Activated T-cell treated with anti-CD3 and anti-CD28 coated beads, Interleukin-2, amount 50 U/mL, for 4 hours (primary cell): ENCODE measurements at regions not wholly inside any gene's neighbourhood (a gene's known extent, or its start where the extent isn't known, plus 50 kb on each side); places are given as distances from the start of the nearest gene placed in this dataset.
"Not testable (repeated sequence)": the region's sequence is repeated elsewhere in the genome, so short reads cannot be mapped to it uniquely, and the experiment has no call there.

ENCODE experiments used
- ATAC-seq, 2 donors: fragments of 200-7000 bp; cut with Tn5 transposase; one replicate each; pipeline ENCODE4 v1.10.0; 2021
- DNase-seq: peaks from one replicate; pipeline ENCODE4 v3.0.0-alpha.2; 2020
- H3K27me3 Mint-ChIP-seq: one replicate; pipeline ENCODE4 v1.8.0; 2021; ENCODE audit warnings: low read depth, mixed read lengths
- H3K36me3 Mint-ChIP-seq: one replicate; pipeline ENCODE4 v1.8.0; 2022; ENCODE audit warnings: mixed read lengths; ENCODE audit not compliant: insufficient read depth
- H3K4me1 Mint-ChIP-seq: one replicate; pipeline ENCODE4 v1.8.0; 2021; ENCODE audit warnings: low read depth, mixed read lengths
- H3K4me3 Mint-ChIP-seq: one replicate; pipeline ENCODE4 v1.8.0; 2021; ENCODE audit warnings: mild to moderate bottlenecking, moderate library complexity, mixed read lengths
- H3K9me3 Mint-ChIP-seq: one replicate; pipeline ENCODE4 v1.8.0; 2021; ENCODE audit warnings: mixed read lengths

DNA sequence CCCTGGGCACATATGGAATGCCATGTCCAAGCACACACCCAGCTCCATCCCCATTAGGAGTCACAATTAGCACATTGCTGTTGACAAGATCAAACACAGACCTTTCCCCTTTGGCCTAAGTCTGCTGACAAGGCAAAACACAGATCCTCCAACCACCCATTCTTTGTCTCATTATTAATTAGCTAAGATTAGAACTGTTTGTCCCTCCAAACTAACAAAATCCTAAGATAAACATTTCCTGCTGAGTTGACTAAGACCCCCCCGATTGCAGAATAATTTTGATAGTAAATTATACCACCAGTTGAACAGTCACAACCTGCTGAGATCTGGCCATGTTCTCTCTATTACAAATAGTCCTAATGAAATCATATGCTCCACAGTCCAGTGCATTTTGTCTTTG lies 186.7 kb downstream of the SPATA31A1 start:
- not testable (repeated sequence) for DNase-seq, H3K36me3 Mint-ChIP-seq, ATAC-seq, H3K9me3 Mint-ChIP-seq, H3K4me1 Mint-ChIP-seq, H3K4me3 Mint-ChIP-seq, H3K27me3 Mint-ChIP-seq

DNA sequence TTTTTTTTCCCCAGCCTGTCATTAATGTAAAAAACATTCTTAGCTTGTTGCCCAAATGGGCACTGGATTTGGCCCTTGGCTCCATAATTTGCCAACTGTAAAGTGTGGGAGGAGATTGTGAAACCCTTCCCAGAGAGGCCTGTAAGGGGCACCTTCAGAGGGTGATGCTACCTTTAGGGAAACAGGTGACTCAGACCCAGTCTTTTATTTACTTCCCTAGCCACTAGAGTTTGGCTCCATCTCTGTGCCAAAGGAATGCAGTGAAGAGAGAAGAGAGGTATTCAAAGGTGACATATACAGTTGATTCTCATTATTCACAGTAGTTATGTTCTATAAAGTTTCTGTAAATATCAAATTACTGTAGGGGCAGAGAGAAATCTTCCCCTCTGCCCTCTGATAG lies 189.6 kb downstream of the SPATA31A1 start:
- H3K4me3 Mint-ChIP-seq, H3K9me3 Mint-ChIP-seq, H3K27me3 Mint-ChIP-seq, DNase-seq, H3K36me3 Mint-ChIP-seq, H3K4me1 Mint-ChIP-seq, ATAC-seq: not testable (repeated sequence)

DNA sequence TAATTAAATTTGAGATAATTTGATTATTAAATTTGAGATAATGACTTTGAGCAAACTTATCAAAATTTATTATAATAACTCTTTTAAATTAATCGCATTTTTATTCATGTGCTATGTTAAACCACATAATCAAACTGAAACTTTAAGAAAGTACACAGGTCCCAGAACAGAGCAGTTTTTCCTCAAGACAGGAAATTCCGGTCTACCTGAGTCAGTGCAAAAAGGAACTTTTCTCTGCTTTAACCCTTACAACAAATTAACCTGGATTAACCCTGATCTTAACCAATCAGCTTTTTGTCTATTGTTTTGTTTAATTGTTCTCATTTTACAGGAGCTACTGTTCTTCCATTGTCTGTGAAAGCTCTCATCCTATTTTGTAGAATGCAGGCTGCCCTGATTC lies 195.1 kb downstream of the SPATA31A1 start:
- H3K27me3 Mint-ChIP-seq, H3K4me1 Mint-ChIP-seq, DNase-seq, H3K36me3 Mint-ChIP-seq, ATAC-seq, H3K4me3 Mint-ChIP-seq, H3K9me3 Mint-ChIP-seq: not testable (repeated sequence)

DNA sequence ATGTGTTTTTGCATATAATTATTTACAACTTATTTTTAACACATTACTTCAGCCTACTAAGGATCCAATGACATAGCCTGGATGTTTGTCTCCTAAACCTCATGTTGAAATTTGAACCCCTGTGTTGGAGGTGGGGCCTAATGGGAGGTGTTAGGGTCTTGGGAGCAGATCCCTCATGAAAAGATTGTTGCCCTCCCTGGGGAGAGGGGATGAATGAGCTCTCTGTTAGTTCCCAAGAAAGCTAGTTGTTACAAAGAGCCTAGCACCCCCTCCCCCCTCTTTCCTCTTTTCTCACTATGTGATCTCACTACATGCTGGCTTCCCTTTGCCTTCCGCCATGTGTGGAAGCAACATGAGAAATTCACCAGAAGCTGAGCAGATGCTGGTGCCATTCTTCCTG lies 196.1 kb downstream of the SPATA31A1 start:
- not testable (repeated sequence) for H3K4me1 Mint-ChIP-seq, H3K36me3 Mint-ChIP-seq, DNase-seq, ATAC-seq, H3K9me3 Mint-ChIP-seq, H3K27me3 Mint-ChIP-seq, H3K4me3 Mint-ChIP-seq

DNA sequence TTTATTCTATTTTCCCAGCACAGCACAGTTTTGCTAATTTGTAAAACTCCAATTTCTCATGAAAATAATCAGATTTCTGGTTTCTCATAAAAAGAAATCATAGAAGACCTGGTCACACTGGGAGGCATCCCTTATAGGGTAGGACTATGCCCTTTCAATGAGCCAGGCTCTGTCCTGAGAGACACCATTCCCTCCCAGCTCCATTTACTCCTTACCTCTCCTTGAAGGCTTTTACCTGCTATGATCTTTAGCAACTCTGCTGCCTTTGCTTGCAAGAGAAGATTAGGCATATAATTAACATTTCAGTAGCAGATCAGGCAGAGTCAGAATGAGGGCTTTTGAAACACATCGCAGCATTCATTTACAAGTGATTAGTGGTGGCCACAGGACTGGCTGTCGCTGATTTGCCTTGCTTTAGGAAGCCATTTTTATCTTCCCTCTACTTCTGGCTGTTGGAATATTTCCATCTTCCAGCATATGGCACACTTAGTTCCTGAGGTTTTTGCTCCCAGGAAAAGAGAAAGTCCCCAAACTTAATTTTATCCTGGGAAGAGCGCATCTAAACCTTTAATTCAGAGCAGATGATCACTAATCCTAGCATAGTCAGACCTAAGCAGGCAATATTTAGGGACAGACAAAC lies 196.9 kb downstream of the SPATA31A1 start:
- H3K4me3 Mint-ChIP-seq = not testable (repeated sequence)

DNA sequence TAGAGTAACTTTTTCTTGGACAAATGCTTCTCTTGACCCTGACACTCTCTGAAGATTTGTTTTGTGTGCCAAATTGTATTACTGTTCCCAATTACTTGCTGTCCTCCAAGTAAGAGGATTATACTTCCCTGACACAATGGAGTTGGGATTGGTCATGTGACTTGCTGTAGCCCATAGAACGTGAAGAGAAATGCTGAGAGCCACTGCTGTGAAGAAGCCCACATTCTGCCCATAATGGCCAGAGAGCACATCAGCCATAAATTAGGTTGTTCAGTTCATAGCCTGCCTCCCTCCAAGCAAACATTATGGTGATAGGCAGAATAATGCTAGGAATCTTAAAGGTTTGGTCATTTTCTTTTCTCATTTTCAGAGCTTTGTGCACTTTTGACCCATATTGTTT lies 198.9 kb downstream of the SPATA31A1 start:
- not testable (repeated sequence) for H3K4me1 Mint-ChIP-seq, H3K4me3 Mint-ChIP-seq, H3K9me3 Mint-ChIP-seq, H3K36me3 Mint-ChIP-seq, DNase-seq, H3K27me3 Mint-ChIP-seq, ATAC-seq

More for the DNA sequence above, 196.9 kb downstream of the SPATA31A1 start:
- H3K36me3 Mint-ChIP-seq, H3K4me1 Mint-ChIP-seq, ATAC-seq, H3K27me3 Mint-ChIP-seq, DNase-seq, H3K9me3 Mint-ChIP-seq: not testable (repeated sequence)

DNA sequence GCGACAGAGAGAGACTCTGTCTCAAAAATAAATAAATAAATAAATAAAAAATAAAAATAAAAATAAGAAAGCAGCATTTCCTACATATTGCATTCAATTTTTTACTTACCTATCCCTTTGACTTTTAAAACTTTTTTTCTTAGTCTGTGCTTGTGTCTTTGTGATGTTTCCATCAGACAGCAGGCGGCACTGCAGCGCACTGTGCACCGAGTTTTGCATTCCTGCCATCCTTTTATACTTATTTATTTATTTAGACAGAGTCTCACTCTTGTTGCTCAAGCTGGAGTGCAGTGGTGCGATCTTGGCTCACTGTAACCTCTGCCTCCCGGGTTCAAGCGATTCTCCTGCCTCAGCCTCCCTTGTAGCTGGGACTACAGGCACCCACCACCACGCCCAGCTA lies 203.9 kb downstream of the SPATA31A1 start:
- not testable (repeated sequence) for ATAC-seq, DNase-seq

DNA sequence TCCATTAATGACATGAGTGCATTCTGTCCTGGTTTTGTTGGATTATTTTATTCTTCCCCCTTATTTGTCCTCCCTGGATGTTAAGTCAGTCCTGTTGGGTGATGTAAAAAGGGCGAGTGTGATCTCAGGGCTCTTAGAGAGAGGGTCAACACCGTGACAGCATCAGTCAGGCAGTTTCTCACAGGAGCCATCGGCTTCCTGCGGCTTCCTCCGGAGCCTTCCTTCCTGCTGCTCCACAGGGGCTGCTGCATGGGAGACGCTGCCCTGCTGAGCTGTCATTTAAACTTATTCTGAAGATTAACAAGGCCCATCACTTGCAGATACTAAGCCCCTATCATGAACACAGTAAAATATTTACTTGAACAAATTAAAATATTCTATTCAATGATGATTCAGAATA lies 211.3 kb downstream of the SPATA31A1 start:
- ATAC-seq, H3K27me3 Mint-ChIP-seq, H3K4me1 Mint-ChIP-seq, H3K4me3 Mint-ChIP-seq, H3K36me3 Mint-ChIP-seq, H3K9me3 Mint-ChIP-seq, DNase-seq: not testable (repeated sequence)

More for the DNA sequence above, 203.9 kb downstream of the SPATA31A1 start:
- H3K36me3 Mint-ChIP-seq, H3K9me3 Mint-ChIP-seq, H3K4me3 Mint-ChIP-seq, H3K4me1 Mint-ChIP-seq, H3K27me3 Mint-ChIP-seq: not testable (repeated sequence)

DNA sequence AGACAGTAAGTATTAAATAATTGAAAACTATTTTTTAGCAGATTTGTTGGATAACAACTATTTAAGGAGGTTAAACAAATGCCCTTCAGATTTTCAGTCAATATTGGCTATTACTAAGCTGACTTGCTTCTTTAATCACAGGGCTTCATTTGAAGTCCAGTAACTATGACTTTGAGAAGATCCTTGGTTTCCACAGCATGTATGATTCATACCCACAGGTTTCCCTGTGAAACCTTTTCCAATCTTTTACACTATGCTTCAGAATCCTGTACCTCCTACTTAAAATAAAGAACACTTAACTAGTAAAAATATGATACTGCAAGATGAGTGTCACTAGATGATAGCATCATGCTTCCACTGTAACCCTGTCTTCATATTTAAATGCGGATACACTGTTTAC lies 211.9 kb downstream of the SPATA31A1 start:
- not testable (repeated sequence) for H3K36me3 Mint-ChIP-seq, DNase-seq, ATAC-seq, H3K4me3 Mint-ChIP-seq, H3K9me3 Mint-ChIP-seq, H3K27me3 Mint-ChIP-seq, H3K4me1 Mint-ChIP-seq

DNA sequence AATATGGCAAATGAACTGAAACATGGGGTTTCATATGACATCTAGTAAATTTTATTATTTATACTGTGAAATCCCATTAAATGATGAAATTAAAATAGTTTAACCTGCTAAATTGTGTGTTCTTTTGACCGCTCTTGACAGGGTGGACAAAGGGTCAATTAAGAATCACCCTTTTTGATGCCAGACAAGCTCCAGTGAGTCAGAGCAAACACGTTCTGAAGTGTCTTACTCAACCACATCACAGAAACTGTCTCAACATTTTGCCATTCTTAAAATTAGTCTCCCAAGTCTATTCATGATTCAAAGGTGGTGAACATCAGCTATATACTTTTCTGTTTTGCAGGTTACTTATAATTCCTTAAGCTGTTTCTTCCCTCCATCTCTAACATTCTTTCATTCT lies 213.4 kb downstream of the SPATA31A1 start:
- H3K27me3 Mint-ChIP-seq, H3K36me3 Mint-ChIP-seq, DNase-seq, H3K4me3 Mint-ChIP-seq, H3K9me3 Mint-ChIP-seq, H3K4me1 Mint-ChIP-seq, ATAC-seq: not testable (repeated sequence)

DNA sequence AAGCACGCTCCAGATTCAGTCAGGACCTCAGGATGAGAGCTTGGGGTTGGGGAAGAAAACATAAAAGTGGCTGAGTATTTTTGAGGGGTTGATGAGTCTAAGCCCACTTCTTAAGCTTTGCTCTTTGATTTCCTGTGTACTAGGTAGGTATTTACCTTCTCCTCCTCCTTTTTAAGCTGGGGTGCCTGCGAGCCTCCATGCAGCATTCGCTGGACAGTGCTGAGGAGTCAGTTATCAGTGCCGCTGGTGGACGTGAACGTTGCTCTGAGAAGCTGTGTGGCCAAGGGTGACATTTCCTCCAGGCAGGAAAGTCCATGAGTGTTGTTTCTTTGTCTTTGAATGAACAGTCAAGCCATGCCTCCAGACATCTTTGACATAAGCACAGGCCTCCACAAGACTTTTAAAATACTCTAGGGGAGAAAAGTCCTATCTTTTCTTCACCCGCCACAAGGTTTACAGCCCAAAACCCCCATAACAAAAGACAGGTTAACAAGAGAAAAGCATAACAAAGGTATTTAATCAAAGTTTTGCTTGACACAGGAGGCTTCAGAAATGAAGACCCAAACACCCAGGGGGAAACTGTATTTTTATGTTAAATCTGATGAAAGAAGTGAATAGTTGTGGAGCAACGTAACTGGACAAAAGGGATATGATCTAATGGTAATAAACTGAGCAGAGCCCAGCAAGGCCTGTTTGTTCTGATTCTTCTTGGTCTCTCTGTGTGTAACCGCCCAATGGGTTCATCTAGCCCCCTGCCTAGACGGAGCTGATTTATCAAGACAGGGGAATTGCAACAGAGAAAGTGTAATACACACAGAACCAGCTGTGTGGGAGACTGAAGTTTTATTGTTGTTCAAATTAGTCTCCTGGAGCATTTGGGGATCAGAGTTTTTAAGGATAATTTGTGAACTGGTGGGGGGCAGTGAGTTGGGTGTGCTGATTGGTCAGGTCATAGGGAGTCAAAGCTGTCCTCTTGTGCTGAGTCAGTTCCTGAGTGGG lies 217.9 kb downstream of the SPATA31A1 start:
- not testable (repeated sequence) for H3K4me3 Mint-ChIP-seq, ATAC-seq, H3K4me1 Mint-ChIP-seq, DNase-seq, H3K36me3 Mint-ChIP-seq, H3K27me3 Mint-ChIP-seq, H3K9me3 Mint-ChIP-seq

DNA sequence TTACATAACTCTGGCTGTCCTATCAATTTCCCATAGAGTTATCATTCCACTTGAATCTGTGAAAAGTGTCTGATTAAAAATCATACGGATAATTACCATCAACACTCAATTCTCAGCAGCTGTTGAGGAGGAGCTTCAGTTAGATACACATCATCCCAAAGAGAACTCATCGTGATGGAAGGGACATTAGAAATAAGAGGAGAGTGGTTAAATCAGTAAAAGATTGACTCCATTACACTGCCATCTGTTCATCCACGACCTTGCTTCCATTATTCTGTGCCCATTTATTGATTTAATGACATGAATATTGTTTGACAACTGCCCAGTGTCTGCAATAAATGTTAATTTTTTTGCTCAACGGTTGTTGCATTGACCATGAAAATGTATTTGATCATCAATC lies 223.5 kb downstream of the SPATA31A1 start:
- H3K36me3 Mint-ChIP-seq, ATAC-seq, H3K4me3 Mint-ChIP-seq, DNase-seq, H3K4me1 Mint-ChIP-seq, H3K9me3 Mint-ChIP-seq, H3K27me3 Mint-ChIP-seq: not testable (repeated sequence)

DNA sequence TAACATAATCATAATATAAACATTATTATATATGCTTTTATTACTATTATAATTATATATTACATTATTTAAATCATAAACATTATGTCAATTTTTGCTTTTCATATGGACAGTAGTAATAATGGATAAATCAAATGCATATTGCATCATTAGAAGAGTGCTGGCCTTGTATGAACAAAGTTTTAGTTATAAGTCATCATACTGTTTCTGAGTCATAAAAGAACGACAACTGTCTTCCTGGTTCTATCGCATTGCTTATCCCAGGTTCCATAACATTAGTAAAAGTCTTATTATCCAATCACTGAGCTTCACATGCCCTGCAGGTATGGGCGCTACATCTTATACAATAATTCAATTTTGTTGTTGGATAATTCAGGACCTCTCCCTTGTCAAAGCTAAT lies 225.8 kb downstream of the SPATA31A1 start:
- not testable (repeated sequence) for H3K9me3 Mint-ChIP-seq, H3K4me3 Mint-ChIP-seq, H3K27me3 Mint-ChIP-seq, ATAC-seq, H3K36me3 Mint-ChIP-seq, DNase-seq, H3K4me1 Mint-ChIP-seq

DNA sequence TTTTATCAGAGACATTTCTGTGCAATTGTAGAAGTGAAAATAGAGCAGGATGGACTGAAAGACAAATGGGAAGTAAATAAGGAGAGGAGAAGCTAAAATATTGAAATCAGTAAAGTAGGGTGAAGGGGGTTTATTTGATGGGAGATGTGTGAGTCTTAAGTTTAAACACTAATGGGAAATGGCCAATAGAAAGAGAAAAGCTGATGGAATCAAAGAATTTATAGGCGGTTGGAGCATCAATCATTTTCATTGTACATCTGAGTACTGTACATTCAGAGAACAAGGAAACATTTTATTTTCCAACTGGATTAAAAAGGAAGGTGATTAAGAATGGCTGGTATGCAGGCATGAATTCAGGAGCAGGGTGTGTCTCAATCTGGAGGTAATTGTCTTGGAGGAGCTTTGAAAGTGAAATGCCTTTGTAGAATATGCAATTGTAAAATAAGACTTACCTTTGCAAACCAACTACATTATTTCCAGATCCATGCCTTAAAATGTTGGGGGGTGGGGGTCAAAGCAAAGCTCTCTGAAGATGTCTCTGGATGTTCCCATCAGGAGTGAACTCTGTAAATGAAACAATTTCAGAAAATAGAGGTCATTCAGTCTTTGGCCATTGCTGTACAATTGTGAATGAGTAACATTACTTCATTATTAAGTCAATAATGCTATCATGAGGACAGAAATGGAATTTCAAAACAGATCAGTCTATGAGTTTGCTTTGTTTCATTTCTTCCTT lies 227.4 kb downstream of the SPATA31A1 start:
- H3K27me3 Mint-ChIP-seq, H3K36me3 Mint-ChIP-seq, DNase-seq, ATAC-seq, H3K4me3 Mint-ChIP-seq, H3K4me1 Mint-ChIP-seq, H3K9me3 Mint-ChIP-seq: not testable (repeated sequence)
